ENCODE measurements at regions not wholly inside any gene's neighbourhood (a gene's known extent, or its start where the extent isn't known, plus 50 kb on each side); places are given as distances from the start of the nearest gene placed in this dataset.

GRCh38 chr2:138205281-138205680, 241.0 kb downstream of the HNMT start:
- Histone ChIP-seq H3K9me3 (replicated peaks; ENCODE audit: low read length) (no peaks in the 10 kb centered on the region), H3K4me2 (ENCODE audit: low read length) (no peak overlapping the region), H3K4me3 (ENCODE audit: low read length) (no peak overlapping the region), H3K4me1 (ENCODE audit: control insufficient read depth, insufficient read depth, low read length) (no peaks in the 10 kb centered on the region), H3K27me3 (ENCODE audit: control insufficient read depth, insufficient read depth, low read length) (no peaks in the 10 kb centered on the region), H3K36me3 (ENCODE audit: insufficient read depth, low read length) (no peaks in the 10 kb centered on the region), H3K9ac (ENCODE audit: low read depth, low read length) (no peak overlapping the region)

GRCh38 chr2:138207074-138207930, 243.0 kb downstream of the HNMT start:
- Histone ChIP-seq H3K4me1 (ENCODE audit: control insufficient read depth, insufficient read depth, low read length) (no peaks in the 10 kb centered on the region), H3K36me3 (ENCODE audit: insufficient read depth, low read length) (no peaks in the 10 kb centered on the region), H3K4me2 (ENCODE audit: low read length) (no peak overlapping the region), H3K9me3 (replicated peaks; ENCODE audit: low read length) (no peaks in the 10 kb centered on the region), H3K4me3 (ENCODE audit: low read length) (no peak overlapping the region), H3K9ac (ENCODE audit: low read depth, low read length) (no peak overlapping the region), H3K27me3 (ENCODE audit: control insufficient read depth, insufficient read depth, low read length) (no peaks in the 10 kb centered on the region)

GRCh38 chr2:138209009-138209408, 244.7 kb downstream of the HNMT start:
- no peaks in the 10 kb centered on the region for H3K27me3 ChIP-seq (ENCODE audit: control insufficient read depth, insufficient read depth, low read length)
- no peaks in the 10 kb centered on the region for H3K36me3 ChIP-seq (ENCODE audit: insufficient read depth, low read length)
- no peaks in the 10 kb centered on the region for H3K4me1 ChIP-seq (ENCODE audit: control insufficient read depth, insufficient read depth, low read length)
- no peak overlapping the region for H3K9ac ChIP-seq (ENCODE audit: low read depth, low read length)
- H3K4me3 ChIP-seq (ENCODE audit: low read length), result no peak overlapping the region
- H3K9me3 ChIP-seq (replicated peaks; ENCODE audit: low read length), result no peaks in the 10 kb centered on the region
- no peak overlapping the region for H3K4me2 ChIP-seq (ENCODE audit: low read length)

GRCh38 chr2:138210487-138210886, 246.2 kb downstream of the HNMT start:
- Histone ChIP-seq H3K4me3 (ENCODE audit: low read length) (no peak overlapping the region), H3K9me3 (replicated peaks; ENCODE audit: low read length) (no peaks in the 10 kb centered on the region), H3K36me3 (ENCODE audit: insufficient read depth, low read length) (no peaks in the 10 kb centered on the region), H3K4me2 (ENCODE audit: low read length) (no peak overlapping the region), H3K27me3 (ENCODE audit: control insufficient read depth, insufficient read depth, low read length) (no peaks in the 10 kb centered on the region), H3K4me1 (ENCODE audit: control insufficient read depth, insufficient read depth, low read length) (no peaks in the 10 kb centered on the region), H3K9ac (ENCODE audit: low read depth, low read length) (no peak overlapping the region)

- H3K4me2 ChIP-seq (ENCODE audit: low read length), result no peak overlapping the region
- H3K9me3 ChIP-seq (replicated peaks; ENCODE audit: low read length), result no peaks in the 10 kb centered on the region
Observed at GRCh38 chr2:138212434-138212833, 248.2 kb downstream of the HNMT start.

GRCh38 chr2:138213084-138213483, 248.8 kb downstream of the HNMT start:
- H3K27me3 ChIP-seq (ENCODE audit: control insufficient read depth, insufficient read depth, low read length), result no peaks in the 10 kb centered on the region
- no peaks in the 10 kb centered on the region for H3K4me1 ChIP-seq (ENCODE audit: control insufficient read depth, insufficient read depth, low read length)
- no peak overlapping the region for H3K4me3 ChIP-seq (ENCODE audit: low read length)
- no peak overlapping the region for H3K9ac ChIP-seq (ENCODE audit: low read depth, low read length)
- H3K36me3 ChIP-seq (ENCODE audit: insufficient read depth, low read length), result no peaks in the 10 kb centered on the region
- H3K4me2 ChIP-seq (ENCODE audit: low read length), result no peak overlapping the region
- no peaks in the 10 kb centered on the region for H3K9me3 ChIP-seq (replicated peaks; ENCODE audit: low read length)

More at GRCh38 chr2:138212434-138212833, 248.2 kb downstream of the HNMT start:
- Histone ChIP-seq H3K9ac (ENCODE audit: low read depth, low read length) (no peak overlapping the region), H3K4me3 (ENCODE audit: low read length) (no peak overlapping the region), H3K4me1 (ENCODE audit: control insufficient read depth, insufficient read depth, low read length) (no peaks in the 10 kb centered on the region), H3K36me3 (ENCODE audit: insufficient read depth, low read length) (no peaks in the 10 kb centered on the region), H3K27me3 (ENCODE audit: control insufficient read depth, insufficient read depth, low read length) (no peaks in the 10 kb centered on the region)

GRCh38 chr2:138213624-138214023, 249.4 kb downstream of the HNMT start:
- H3K4me3 ChIP-seq (ENCODE audit: low read length), result no peak overlapping the region

GRCh38 chr2:138215958-138216357, 251.7 kb downstream of the HNMT start:
- Histone ChIP-seq H3K27me3 (ENCODE audit: control insufficient read depth, insufficient read depth, low read length) (no peaks in the 10 kb centered on the region), H3K9ac (ENCODE audit: low read depth, low read length) (no peak overlapping the region)

More at GRCh38 chr2:138213624-138214023, 249.4 kb downstream of the HNMT start:
- H3K9me3 ChIP-seq (replicated peaks; ENCODE audit: low read length), result no peaks in the 10 kb centered on the region
- H3K27me3 ChIP-seq (ENCODE audit: control insufficient read depth, insufficient read depth, low read length), result no peaks in the 10 kb centered on the region
- H3K36me3 ChIP-seq (ENCODE audit: insufficient read depth, low read length), result no peaks in the 10 kb centered on the region
- no peaks in the 10 kb centered on the region for H3K4me1 ChIP-seq (ENCODE audit: control insufficient read depth, insufficient read depth, low read length)
- H3K4me2 ChIP-seq (ENCODE audit: low read length), result no peak overlapping the region
- no peak overlapping the region for H3K9ac ChIP-seq (ENCODE audit: low read depth, low read length)

GRCh38 chr2:138217975-138218374, 253.7 kb downstream of the HNMT start:
- H3K27me3 ChIP-seq (ENCODE audit: control insufficient read depth, insufficient read depth, low read length), result no peaks in the 10 kb centered on the region
- no peak overlapping the region for H3K4me2 ChIP-seq (ENCODE audit: low read length)
- no peak overlapping the region for H3K9ac ChIP-seq (ENCODE audit: low read depth, low read length)
- no peaks in the 10 kb centered on the region for H3K36me3 ChIP-seq (ENCODE audit: insufficient read depth, low read length)
- no peaks in the 10 kb centered on the region for H3K4me1 ChIP-seq (ENCODE audit: control insufficient read depth, insufficient read depth, low read length)
- no peak overlapping the region for H3K4me3 ChIP-seq (ENCODE audit: low read length)
- no peaks in the 10 kb centered on the region for H3K9me3 ChIP-seq (replicated peaks; ENCODE audit: low read length)

More at GRCh38 chr2:138215958-138216357, 251.7 kb downstream of the HNMT start:
- Histone ChIP-seq H3K36me3 (ENCODE audit: insufficient read depth, low read length) (no peaks in the 10 kb centered on the region), H3K4me3 (ENCODE audit: low read length) (no peak overlapping the region), H3K4me2 (ENCODE audit: low read length) (no peak overlapping the region), H3K4me1 (ENCODE audit: control insufficient read depth, insufficient read depth, low read length) (no peaks in the 10 kb centered on the region), H3K9me3 (replicated peaks; ENCODE audit: low read length) (no peaks in the 10 kb centered on the region)

GRCh38 chr2:138218397-138218796, 254.1 kb downstream of the HNMT start:
- no peaks in the 10 kb centered on the region for H3K36me3 ChIP-seq (ENCODE audit: insufficient read depth, low read length)
- H3K9ac ChIP-seq (ENCODE audit: low read depth, low read length), result no peak overlapping the region
- no peaks in the 10 kb centered on the region for H3K4me1 ChIP-seq (ENCODE audit: control insufficient read depth, insufficient read depth, low read length)
- H3K4me2 ChIP-seq (ENCODE audit: low read length), result no peak overlapping the region
- no peaks in the 10 kb centered on the region for H3K9me3 ChIP-seq (replicated peaks; ENCODE audit: low read length)
- H3K4me3 ChIP-seq (ENCODE audit: low read length), result no peak overlapping the region
- no peaks in the 10 kb centered on the region for H3K27me3 ChIP-seq (ENCODE audit: control insufficient read depth, insufficient read depth, low read length)

GRCh38 chr2:138219961-138220360, 255.7 kb downstream of the HNMT start:
- H3K27me3 ChIP-seq (ENCODE audit: control insufficient read depth, insufficient read depth, low read length), result no peaks in the 10 kb centered on the region
- no peak overlapping the region for H3K4me3 ChIP-seq (ENCODE audit: low read length)
- H3K9me3 ChIP-seq (replicated peaks; ENCODE audit: low read length), result no peaks in the 10 kb centered on the region
- no peaks in the 10 kb centered on the region for H3K36me3 ChIP-seq (ENCODE audit: insufficient read depth, low read length)
- H3K9ac ChIP-seq (ENCODE audit: low read depth, low read length), result no peak overlapping the region
- no peaks in the 10 kb centered on the region for H3K4me1 ChIP-seq (ENCODE audit: control insufficient read depth, insufficient read depth, low read length)
- no peak overlapping the region for H3K4me2 ChIP-seq (ENCODE audit: low read length)

- Histone ChIP-seq H3K4me2 (ENCODE audit: low read length) (no peak overlapping the region), H3K4me3 (ENCODE audit: low read length) (no peak overlapping the region), H3K9ac (ENCODE audit: low read depth, low read length) (no peak overlapping the region), H3K9me3 (replicated peaks; ENCODE audit: low read length) (no peaks in the 10 kb centered on the region), H3K4me1 (ENCODE audit: control insufficient read depth, insufficient read depth, low read length) (no peaks in the 10 kb centered on the region), H3K27me3 (ENCODE audit: control insufficient read depth, insufficient read depth, low read length) (no peaks in the 10 kb centered on the region), H3K36me3 (ENCODE audit: insufficient read depth, low read length) (no peaks in the 10 kb centered on the region)
Observed at GRCh38 chr2:138221358-138221757, 257.1 kb downstream of the HNMT start.

All from skeletal muscle satellite cell (primary cell).